GM12878 (cell line): ENCODE measurements at regions not wholly inside any gene's neighbourhood (a gene's known extent, or its start where the extent isn't known, plus 50 kb on each side); places are given as distances from the start of the nearest gene placed in this dataset.

Experiments used
- ATAC-seq: fragments of 200-7000 bp; cut with Tn5 transposase; 3 replicates; pipeline ENCODE4 v1.9.1; 2020; ENCODE audit warnings: mild to moderate bottlenecking, moderate library complexity
- BruUV-seq: library from RNA; stranded (reverse); fragments of 400-500 nt; replicated peaks from 2 replicates; lab custom pipeline; 2021; lab: Mats Ljungman, UMichigan
- CTCF ChIA-PET: fragments of 300-600 bp; sonication (Branson Sonifier 250); formaldehyde crosslinking; extraction: SDS; loops from one replicate; lab custom pipeline; 2021; ENCODE audit warnings: inconsistent platforms; lab: Yijun Ruan, JAX
- POLR2A ChIA-PET: fragments of 350-600 bp; formaldehyde crosslinking; extraction: SDS; loops from one replicate; lab custom pipeline; 2021; ENCODE audit warnings: inconsistent platforms; lab: Charles Lee
- RAD21 ChIA-PET: fragments of 300-600 bp; sonication (Branson Sonifier 250); formaldehyde crosslinking; loops from one replicate; lab custom pipeline; 2023; ENCODE audit warnings: antibody characterized with exemption; ENCODE audit not compliant: unreplicated experiment; lab: Charles Lee
- SMC1A ChIA-PET: fragments of 300-600 bp; sonication (Branson Sonifier 250); formaldehyde crosslinking; loops from one replicate; lab custom pipeline; 2023; ENCODE audit not compliant: unreplicated experiment, uncharacterized antibody; lab: Charles Lee
- DNase-seq: peaks from one replicate; pipeline ENCODE4 v3.0.0-alpha.2; 2011; ENCODE audit warnings: low read depth, low spot score
- FAIRE-seq: peaks from 3 replicates; lab custom pipeline; 2011; peaks lifted over from hg19 to GRCh38; lab: Jason Lieb, UNC
- H2AFZ ChIP-seq: 2 replicates; pipeline ENCODE4 v1.6.0; 2011; ENCODE audit warnings: low read depth, low read length, control low read depth; ENCODE audit not compliant: control insufficient read depth
- H3K27ac ChIP-seq: 2 replicates; pipeline ENCODE4 v1.5.1; 2011; ENCODE audit warnings: control low read depth; ENCODE audit not compliant: control insufficient read depth, insufficient read depth
- H3K27me3 ChIP-seq, 2 experiments: replicated peaks in 1 of 2; 2 replicates each; pipeline versions ENCODE4 v1.6.0 to v1.6.1; 2011; ENCODE audit warnings: low read length in 1 of 2; ENCODE audit not compliant: control insufficient read depth in 2 of 2, insufficient read depth in 2 of 2
- H3K36me3 ChIP-seq, 2 experiments: 2 replicates each; pipeline ENCODE4 v1.5.1; 2011; ENCODE audit warnings: low read length in 1 of 2; ENCODE audit not compliant: control insufficient read depth in 2 of 2, insufficient read depth in 2 of 2
- H3K4me1 ChIP-seq: 2 replicates; pipeline ENCODE4 v1.6.1; 2011; ENCODE audit warnings: mild to moderate bottlenecking, low read length, moderate library complexity, mixed read lengths; ENCODE audit not compliant: control insufficient read depth, insufficient read depth
- H3K4me2 ChIP-seq: 2 replicates; pipeline ENCODE4 v1.6.0; 2011; ENCODE audit warnings: control low read depth; ENCODE audit not compliant: control insufficient read depth, insufficient read depth
- H3K4me3 ChIP-seq: fragments of 200-600 bp; sonication (generic); 2 replicates; pipeline ENCODE4 v1.5.1; 2016
- H3K79me2 ChIP-seq: 2 replicates; pipeline ENCODE4 v1.6.0; 2011; ENCODE audit warnings: low read length; ENCODE audit not compliant: control insufficient read depth, insufficient read depth
- H3K9ac ChIP-seq: 2 replicates; pipeline ENCODE4 v1.8.0; 2011; ENCODE audit warnings: low read length, control low read depth, mixed read lengths; ENCODE audit not compliant: control insufficient read depth, insufficient read depth
- H3K9me3 ChIP-seq: replicated peaks from 3 replicates; pipeline ENCODE4 v1.5.1; 2011; ENCODE audit warnings: mild to moderate bottlenecking, low read length; ENCODE audit not compliant: control insufficient read depth, insufficient read depth
- H4K20me1 ChIP-seq: 2 replicates; pipeline ENCODE4 v1.6.0; 2011; ENCODE audit not compliant: control insufficient read depth, insufficient read depth
- ATF7 ChIP-seq: fragments of 450-650 bp; IDR thresholded peaks from 2 replicates; pipeline ENCODE4 v1.6.1; 2016; ENCODE audit warnings: low read depth, mild to moderate bottlenecking
- DPF2 ChIP-seq: fragments of 450-650 bp; IDR thresholded peaks from 2 replicates; pipeline ENCODE4 v1.6.1; 2017; ENCODE audit warnings: mild to moderate bottlenecking
- E2F4 ChIP-seq: IDR thresholded peaks from 2 replicates; pipeline ENCODE4 v1.6.1; 2012; ENCODE audit warnings: low read depth, low read length, improper control_type of control experiment
- EP300 ChIP-seq, 2 experiments: fragments of 150-350 bp in 1 of 2; IDR thresholded peaks; 2 replicates each; pipeline ENCODE4 v1.6.1; 2011 to 2012; ENCODE audit warnings: low read depth in 2 of 2, low read length in 2 of 2, borderline replicate concordance in 1 of 2, improper control_type of control experiment in 1 of 2, inconsistent platforms in 1 of 2; ENCODE audit not compliant: control insufficient read depth in 1 of 2
- JUNB ChIP-seq: IDR thresholded peaks from 2 replicates; pipeline ENCODE4 v1.6.1; 2016; ENCODE audit warnings: antibody characterized with exemption, mild to moderate bottlenecking
- NBN ChIP-seq: fragments of 450-650 bp; IDR thresholded peaks from 2 replicates; pipeline ENCODE4 v1.6.1; 2016
- POLR2AphosphoS2 ChIP-seq: IDR thresholded peaks from 2 replicates; pipeline ENCODE4 v1.6.1; 2011; ENCODE audit warnings: low read depth, mild to moderate bottlenecking, low read length, improper control_type of control experiment, moderate library complexity
- POLR2AphosphoS5 ChIP-seq: IDR thresholded peaks from 2 replicates; pipeline ENCODE4 v1.6.1; 2011; ENCODE audit warnings: mild to moderate bottlenecking, low read length, inconsistent platforms
- SMAD1 ChIP-seq: fragments of 450-650 bp; IDR thresholded peaks from 2 replicates; pipeline ENCODE4 v1.6.1; 2018; ENCODE audit warnings: mild to moderate bottlenecking, low read depth; ENCODE audit not compliant: partially characterized antibody
- SPI1 ChIP-seq: IDR thresholded peaks from 2 replicates; pipeline ENCODE4 v1.6.1; 2011; ENCODE audit warnings: low read depth, mild to moderate bottlenecking, low read length, moderate library complexity, borderline replicate concordance; ENCODE audit not compliant: insufficient read depth
- TCF3 ChIP-seq: IDR thresholded peaks from 2 replicates; pipeline ENCODE4 v1.6.1; 2012; ENCODE audit warnings: low read depth, mild to moderate bottlenecking, low read length, borderline replicate concordance; ENCODE audit not compliant: insufficient read depth
- TCF7 ChIP-seq: IDR thresholded peaks from 2 replicates; pipeline ENCODE4 v1.6.1; 2014; ENCODE audit warnings: antibody characterized with exemption, borderline replicate concordance
- ZNF24 ChIP-seq: fragments of 450-650 bp; IDR thresholded peaks from 2 replicates; pipeline ENCODE4 v1.6.1; 2017; ENCODE audit warnings: antibody characterized with exemption, mild to moderate bottlenecking
- WGBS: methylation state at CpG from one replicate; pipeline ENCODE4 v1.1.6; 2016; ENCODE audit warnings: low lambda C conversion rate; ENCODE audit not compliant: insufficient replicate concordance, insufficient coverage; ENCODE audit errors: missing lambda C conversion rate; 5-methylcytosine and 5-hydroxymethylcytosine counted together
- in situ Hi-C: fragments of 300-500 bp; cut with MboI; formaldehyde crosslinking; loops from 9 replicates; pipeline ENCODE4 v1.14.3; 2018; ENCODE audit warnings: mixed read lengths
- intact Hi-C: fragments of 100-400 bp; cut with micrococcal nuclease; formaldehyde crosslinking; loops from one replicate; pipeline ENCODE4 v1.14.2; 2022; ENCODE audit not compliant: unreplicated experiment

GRCh38 chr15:62895905-62896316 lies 146.6 kb upstream of the TPM1 start:
- H3K9ac ChIP-seq, result no peak overlapping the region
- ATAC-seq, result no peak
- no peaks in the 10 kb centered on the region for H3K36me3 ChIP-seq
- H3K79me2 ChIP-seq, result no peaks in the 10 kb centered on the region
- no peaks in the 10 kb centered on the region; a peak in 2 of 4 replicates for H3K27me3 ChIP-seq
- RAD21 ChIA-PET, result no interaction called here
- intact Hi-C loops, result no loop called here
- H3K9me3 ChIP-seq, result no peaks in the 10 kb centered on the region
- no TSS peak for BruUV-seq
- no peaks in the 10 kb centered on the region for H3K4me1 ChIP-seq
- in situ Hi-C loops, result no loop called here
- 25% methylated on average over 1 of the region's 1 CpG for WGBS
- no peak overlapping the region for H3K27ac ChIP-seq
- H3K4me2 ChIP-seq, result no peak overlapping the region
- TF ChIP-seq SPI1 (no peak), NBN (no peak), TCF7 (no peak), DPF2 (no peak), SMAD1 (no peak), POLR2AphosphoS2 (no peak), E2F4 (no peak), POLR2AphosphoS5 (no peak), TCF3 (no peak), ATF7 (no peak), JUNB (no peak), ZNF24 (no peak), EP300 (IDR thresholded peaks at IDR 0.05; ENCODE audit: borderline replicate concordance in 1 of 2, control insufficient read depth in 1 of 2, low read depth in 2 of 2, low read length in 2 of 2) (no peak)
- no peaks in the 10 kb centered on the region for H4K20me1 ChIP-seq
- H2AFZ ChIP-seq, result no peak overlapping the region
- POLR2A ChIA-PET, result no interaction called here
- no peak overlapping the region for H3K4me3 ChIP-seq
- DNase-seq, result no peak
- CTCF ChIA-PET, result no interaction called here
- SMC1A ChIA-PET, result no interaction called here
- FAIRE-seq, result no peak
